ENCODE measurements at regions not wholly inside any gene's neighbourhood (a gene's known extent, or its start where the extent isn't known, plus 50 kb on each side); places are given as distances from the start of the nearest gene placed in this dataset.

- no peak overlapping the region for H3K27ac ChIP-seq (ENCODE audit: insufficient read depth, low read length, poor library complexity, severe bottlenecking)
- H3K4me1 Mint-ChIP-seq: peaks cover 0 to 5% (median 2%) of the 10 kb centered on the region in 4 donors
- peaks cover 0 to 1% (median 0%) of the 10 kb centered on the region in 7 donors for H3K9me3 Mint-ChIP-seq
- DNase-seq (no peak), ATAC-seq (ENCODE audit: low read depth in 2 of 2) (no peak)
- H3K4me3 ChIP-seq (ENCODE audit: low read depth, low read length): no peak overlapping the region
- no peaks in the 10 kb centered on the region for H3K27me3 ChIP-seq (ENCODE audit: control insufficient read depth, insufficient read depth, low read length)
- no peak overlapping the region for H3K27ac Mint-ChIP-seq
- no peak overlapping the region for H3K4me3 Mint-ChIP-seq
- no peaks in the 10 kb centered on the region for H3K36me3 ChIP-seq (ENCODE audit: control insufficient read depth, insufficient read depth, low read length)
- no peaks in the 10 kb centered on the region for H3K36me3 Mint-ChIP-seq
- H3K9me3 ChIP-seq (ENCODE audit: control insufficient read depth in 2 of 2, low read length in 2 of 2): no peaks in the 10 kb centered on the region
- H3K4me1 ChIP-seq (ENCODE audit: control insufficient read depth, insufficient read depth, low read length, poor library complexity, severe bottlenecking): no peaks in the 10 kb centered on the region
- no peaks in the 10 kb centered on the region for H3K27me3 Mint-ChIP-seq
Measured at GRCh38 chrX:42491137-42491907, 286.6 kb downstream of the PPP1R2C start.

GRCh38 chrX:42490111-42490510, 287.9 kb downstream of the PPP1R2C start:
- H3K36me3 Mint-ChIP-seq: no peaks in the 10 kb centered on the region
- H3K27ac Mint-ChIP-seq: no peak overlapping the region
- no peak overlapping the region for H3K27ac ChIP-seq (ENCODE audit: insufficient read depth, low read length, poor library complexity, severe bottlenecking)
- no peak for DNase-seq
- peaks cover 0 to 2% (median 1%) of the 10 kb centered on the region in 4 donors for H3K4me1 Mint-ChIP-seq
- H3K27me3 ChIP-seq (ENCODE audit: control insufficient read depth, insufficient read depth, low read length): no peaks in the 10 kb centered on the region
- H3K4me3 ChIP-seq (ENCODE audit: low read depth, low read length): no peak overlapping the region
- H3K9me3 ChIP-seq (ENCODE audit: control insufficient read depth in 2 of 2, low read length in 2 of 2): no peaks in the 10 kb centered on the region
- H3K4me1 ChIP-seq (ENCODE audit: control insufficient read depth, insufficient read depth, low read length, poor library complexity, severe bottlenecking): no peaks in the 10 kb centered on the region
- ATAC-seq (ENCODE audit: low read depth in 2 of 2): no peak
- H3K9me3 Mint-ChIP-seq: peaks cover 0 to 1% (median 0%) of the 10 kb centered on the region in 7 donors
- no peaks in the 10 kb centered on the region for H3K27me3 Mint-ChIP-seq
- H3K36me3 ChIP-seq (ENCODE audit: control insufficient read depth, insufficient read depth, low read length): no peaks in the 10 kb centered on the region
- no peak overlapping the region for H3K4me3 Mint-ChIP-seq

- no peak overlapping the region for H3K27ac ChIP-seq (ENCODE audit: insufficient read depth, low read length, poor library complexity, severe bottlenecking)
- no peak overlapping the region for H3K4me3 ChIP-seq (ENCODE audit: low read depth, low read length)
- Mint-ChIP-seq H3K27ac (no peak overlapping the region), H3K9me3 (peaks cover 0 to 2% (median 0%) of the 10 kb centered on the region in 7 donors), H3K4me3 (no peak overlapping the region), H3K27me3 (no peaks in the 10 kb centered on the region), H3K36me3 (no peaks in the 10 kb centered on the region), H3K4me1 (peaks cover 0 to 6% (median 1%) of the 10 kb centered on the region in 4 donors)
- no peak for DNase-seq
- no peak for ATAC-seq (ENCODE audit: low read depth in 2 of 2)
- H3K9me3 ChIP-seq (ENCODE audit: control insufficient read depth in 2 of 2, low read length in 2 of 2): no peaks in the 10 kb centered on the region
- H3K27me3 ChIP-seq (ENCODE audit: control insufficient read depth, insufficient read depth, low read length): no peaks in the 10 kb centered on the region
- H3K4me1 ChIP-seq (ENCODE audit: control insufficient read depth, insufficient read depth, low read length, poor library complexity, severe bottlenecking): no peaks in the 10 kb centered on the region
- no peaks in the 10 kb centered on the region for H3K36me3 ChIP-seq (ENCODE audit: control insufficient read depth, insufficient read depth, low read length)
Measured at GRCh38 chrX:42485601-42486000, 292.4 kb downstream of the PPP1R2C start.

GRCh38 chrX:42484233-42484632, 293.7 kb downstream of the PPP1R2C start:
- ATAC-seq (ENCODE audit: low read depth in 2 of 2) (no peak), DNase-seq (no peak)
- H3K36me3 Mint-ChIP-seq: no peaks in the 10 kb centered on the region
- Histone ChIP-seq H3K27ac (ENCODE audit: insufficient read depth, low read length, poor library complexity, severe bottlenecking) (no peak overlapping the region), H3K27me3 (ENCODE audit: control insufficient read depth, insufficient read depth, low read length) (no peaks in the 10 kb centered on the region), H3K4me3 (ENCODE audit: low read depth, low read length) (no peak overlapping the region), H3K36me3 (ENCODE audit: control insufficient read depth, insufficient read depth, low read length) (no peaks in the 10 kb centered on the region), H3K9me3 (ENCODE audit: control insufficient read depth in 2 of 2, low read length in 2 of 2) (no peaks in the 10 kb centered on the region), H3K4me1 (ENCODE audit: control insufficient read depth, insufficient read depth, low read length, poor library complexity, severe bottlenecking) (no peaks in the 10 kb centered on the region)
- H3K27ac Mint-ChIP-seq: no peak overlapping the region
- peaks cover 0 to 2% (median 0%) of the 10 kb centered on the region in 7 donors for H3K9me3 Mint-ChIP-seq
- no peak overlapping the region for H3K4me3 Mint-ChIP-seq
- H3K27me3 Mint-ChIP-seq: no peaks in the 10 kb centered on the region
- H3K4me1 Mint-ChIP-seq: peaks cover 0 to 6% (median 1%) of the 10 kb centered on the region in 4 donors

GRCh38 chrX:42477396-42477795, 300.6 kb downstream of the PPP1R2C start:
- H3K4me1 Mint-ChIP-seq: peaks cover 0 to 7% (median 5%) of the 10 kb centered on the region in 4 donors
- peaks cover 0 to 2% (median 0%) of the 10 kb centered on the region in 7 donors for H3K9me3 Mint-ChIP-seq
- no peaks in the 10 kb centered on the region for H3K27me3 Mint-ChIP-seq

GRCh38 chrX:42472727-42473126, 305.2 kb downstream of the PPP1R2C start:
- Histone ChIP-seq H3K27me3 (ENCODE audit: control insufficient read depth, insufficient read depth, low read length) (no peaks in the 10 kb centered on the region), H3K4me3 (ENCODE audit: low read depth, low read length) (no peak overlapping the region), H3K9me3 (ENCODE audit: control insufficient read depth in 2 of 2, low read length in 2 of 2) (no peaks in the 10 kb centered on the region), H3K36me3 (ENCODE audit: control insufficient read depth, insufficient read depth, low read length) (no peaks in the 10 kb centered on the region), H3K27ac (ENCODE audit: insufficient read depth, low read length, poor library complexity, severe bottlenecking) (no peak overlapping the region), H3K4me1 (ENCODE audit: control insufficient read depth, insufficient read depth, low read length, poor library complexity, severe bottlenecking) (no peaks in the 10 kb centered on the region)
- ATAC-seq (ENCODE audit: low read depth in 2 of 2) (no peak), DNase-seq (no peak)
- no peak overlapping the region for H3K4me3 Mint-ChIP-seq
- H3K4me1 Mint-ChIP-seq: peaks cover 0 to 7% (median 3%) of the 10 kb centered on the region in 4 donors
- H3K27me3 Mint-ChIP-seq: no peaks in the 10 kb centered on the region
- H3K27ac Mint-ChIP-seq: no peak overlapping the region
- peaks cover 3% of the 10 kb centered on the region for H3K36me3 Mint-ChIP-seq
- peaks cover 0 to 2% (median 0%) of the 10 kb centered on the region in 7 donors for H3K9me3 Mint-ChIP-seq

More at GRCh38 chrX:42477396-42477795, 300.6 kb downstream of the PPP1R2C start:
- H3K9me3 ChIP-seq (ENCODE audit: control insufficient read depth in 2 of 2, low read length in 2 of 2): no peaks in the 10 kb centered on the region
- H3K36me3 Mint-ChIP-seq: peaks cover 3% of the 10 kb centered on the region
- no peak overlapping the region for H3K27ac Mint-ChIP-seq
- no peak overlapping the region for H3K27ac ChIP-seq (ENCODE audit: insufficient read depth, low read length, poor library complexity, severe bottlenecking)
- no peaks in the 10 kb centered on the region for H3K36me3 ChIP-seq (ENCODE audit: control insufficient read depth, insufficient read depth, low read length)
- no peak overlapping the region for H3K4me3 ChIP-seq (ENCODE audit: low read depth, low read length)
- no peaks in the 10 kb centered on the region for H3K4me1 ChIP-seq (ENCODE audit: control insufficient read depth, insufficient read depth, low read length, poor library complexity, severe bottlenecking)
- no peaks in the 10 kb centered on the region for H3K27me3 ChIP-seq (ENCODE audit: control insufficient read depth, insufficient read depth, low read length)
- ATAC-seq (ENCODE audit: low read depth in 2 of 2) (no peak), DNase-seq (no peak)
- no peak overlapping the region for H3K4me3 Mint-ChIP-seq

GRCh38 chrX:42466332-42467046, 311.5 kb downstream of the PPP1R2C start:
- Mint-ChIP-seq H3K4me3 (no peak overlapping the region), H3K4me1 (peaks cover 0 to 4% (median 3%) of the 10 kb centered on the region in 4 donors), H3K9me3 (peaks cover 0 to 2% (median 0%) of the 10 kb centered on the region in 7 donors), H3K36me3 (peaks cover 4% of the 10 kb centered on the region), H3K27me3 (no peaks in the 10 kb centered on the region), H3K27ac (peak overlapping the region in 1 of 3 donors; percentile 86)
- DNase-seq: no peak
- H3K27me3 ChIP-seq (ENCODE audit: control insufficient read depth, insufficient read depth, low read length): no peaks in the 10 kb centered on the region
- no peaks in the 10 kb centered on the region for H3K4me1 ChIP-seq (ENCODE audit: control insufficient read depth, insufficient read depth, low read length, poor library complexity, severe bottlenecking)
- no peak overlapping the region for H3K4me3 ChIP-seq (ENCODE audit: low read depth, low read length)
- no peaks in the 10 kb centered on the region for H3K9me3 ChIP-seq (ENCODE audit: control insufficient read depth in 2 of 2, low read length in 2 of 2)
- H3K27ac ChIP-seq (ENCODE audit: insufficient read depth, low read length, poor library complexity, severe bottlenecking): no peak overlapping the region
- H3K36me3 ChIP-seq (ENCODE audit: control insufficient read depth, insufficient read depth, low read length): no peaks in the 10 kb centered on the region
- no peak for ATAC-seq (ENCODE audit: low read depth in 2 of 2)

All from CD4-positive, CD25-positive, alpha-beta regulatory T cell (primary cell).